B cell (primary cell): ENCODE measurements at regions not wholly inside any gene's neighbourhood (a gene's known extent, or its start where the extent isn't known, plus 50 kb on each side); places are given as distances from the start of the nearest gene placed in this dataset.

ENCODE experiments used
- ATAC-seq: fragments of 200-7000 bp; cut with Tn5 transposase; one replicate; pipeline ENCODE4 v1.10.0; 2021; ENCODE audit warnings: low read depth, mild to moderate bottlenecking, moderate number of reproducible peaks, moderate library complexity
- CTCF ChIA-PET: fragments of 350-600 bp; sonication (Branson Sonifier 250); formaldehyde crosslinking; loops from one replicate; lab custom pipeline; 2021; ENCODE audit warnings: antibody characterized with exemption, inconsistent platforms; lab: Charles Lee
- POLR2A ChIA-PET: fragments of 350-600 bp; sonication (Branson Sonifier 250); formaldehyde crosslinking; loops from one replicate; lab custom pipeline; 2021; ENCODE audit warnings: antibody characterized with exemption; lab: Charles Lee
- DNase-seq: peaks from one replicate; pipeline ENCODE4 v3.0.0; 2013
- H2AFZ ChIP-seq: 2 replicates; pipeline ENCODE4 v1.6.1; 2012; ENCODE audit warnings: mild to moderate bottlenecking, low read depth, low read length; ENCODE audit not compliant: insufficient read depth, poor library complexity, severe bottlenecking
- H3K27ac ChIP-seq, 2 donors: 1 replicate in 1 of 2; 2 replicates in 1 of 2; pipeline ENCODE4 v1.5.1; 2012 to 2013; ENCODE audit warnings: low read length in 2 of 2, mild to moderate bottlenecking in 2 of 2, moderate library complexity in 1 of 2
- H3K27me3 ChIP-seq, 4 experiments: fragments of 200-600 bp in 1 of 4; sonication (generic) in 1 of 4; replicated peaks in 1 of 4; 1 replicate in 2 of 4; 2 replicates in 2 of 4; pipeline versions ENCODE4 v1.6.1 to v1.7.0; 2013 to 2016; ENCODE audit warnings: low read length in 3 of 4, mild to moderate bottlenecking in 2 of 4, mixed read lengths in 1 of 4, moderate library complexity in 1 of 4; ENCODE audit not compliant: insufficient read depth in 4 of 4, control insufficient read depth in 3 of 4; ENCODE audit errors: control extremely low read depth in 1 of 4
- H3K36me3 ChIP-seq, 2 experiments: replicated peaks in 1 of 2; 1 replicate in 1 of 2; 2 replicates in 1 of 2; pipeline versions ENCODE4 v1.6.1 to v1.7.1; 2013; ENCODE audit warnings: low read length in 1 of 2; ENCODE audit not compliant: insufficient read depth in 2 of 2, control insufficient read depth in 1 of 2; ENCODE audit errors: control extremely low read depth in 1 of 2, extremely low read depth in 1 of 2
- H3K4me1 ChIP-seq, 2 donors: fragments of 200-600 bp in 1 of 2; sonication (generic) in 1 of 2; 1 replicate in 1 of 2; 2 replicates in 1 of 2; pipeline versions ENCODE4 v1.5.1 to v1.6.1; 2013 to 2017; ENCODE audit warnings: low read length in 2 of 2; ENCODE audit not compliant: control insufficient read depth in 2 of 2, insufficient read depth in 2 of 2
- H3K4me2 ChIP-seq: replicated peaks from 2 replicates; pipeline ENCODE3; 2012; ENCODE audit warnings: mild to moderate bottlenecking, low read depth, low read length; ENCODE audit not compliant: poor library complexity, severe bottlenecking
- H3K4me3 ChIP-seq, 5 experiments: fragments of 200-600 bp in 1 of 5; sonication (generic) in 1 of 5; 1 replicate in 3 of 5; 2 replicates in 2 of 5; pipeline versions ENCODE4 v1.5.1 to v1.7.0; 2011 to 2016; ENCODE audit warnings: low read length in 4 of 5, mild to moderate bottlenecking in 4 of 5, low read depth in 2 of 5, control low read depth in 1 of 5, moderate library complexity in 1 of 5; ENCODE audit not compliant: insufficient read depth in 1 of 5; ENCODE audit errors: control extremely low read depth in 1 of 5, extremely low read depth in 1 of 5
- H3K79me2 ChIP-seq: fragments of 200-600 bp; sonication (generic); one replicate; pipeline ENCODE4 v1.6.0; 2016; ENCODE audit warnings: low read length; ENCODE audit not compliant: control insufficient read depth, insufficient read depth
- H3K9ac ChIP-seq: fragments of 200-600 bp; sonication (generic); 2 replicates; pipeline ENCODE4 v1.6.1; 2017; ENCODE audit warnings: mild to moderate bottlenecking, low read length, moderate library complexity
- H3K9me3 ChIP-seq, 3 donors: one replicate each; pipeline versions ENCODE4 v1.6.1 to v1.7.1; 2013; ENCODE audit warnings: low read length in 2 of 3; ENCODE audit not compliant: control insufficient read depth in 2 of 3, insufficient read depth in 1 of 3; ENCODE audit errors: control extremely low read depth in 1 of 3
- H4K20me1 ChIP-seq: 2 replicates; pipeline ENCODE4 v1.6.0; 2012; ENCODE audit warnings: mild to moderate bottlenecking, low read length; ENCODE audit not compliant: insufficient read depth, control insufficient read depth, poor library complexity, severe bottlenecking
- H3K27ac Mint-ChIP-seq: one replicate; pipeline ENCODE4 v1.8.0; 2021; ENCODE audit warnings: mixed read lengths
- H3K27me3 Mint-ChIP-seq: one replicate; pipeline ENCODE4 v1.8.0; 2021; ENCODE audit warnings: mixed read lengths
- H3K4me1 Mint-ChIP-seq: one replicate; pipeline ENCODE4 v1.8.0; 2021; ENCODE audit warnings: mixed read lengths
- H3K4me3 Mint-ChIP-seq: one replicate; pipeline ENCODE4 v1.8.0; 2021; ENCODE audit warnings: mixed read lengths
- H3K9me3 Mint-ChIP-seq: one replicate; pipeline ENCODE4 v1.8.0; 2022; ENCODE audit warnings: mixed read lengths; ENCODE audit not compliant: insufficient read depth
- CTCF ChIP-seq: fragments of 200-600 bp; IDR thresholded peaks from one replicate; pipeline ENCODE4 v1.8.0; 2022; ENCODE audit warnings: antibody characterized with exemption, mild to moderate bottlenecking
- EZH2 ChIP-seq: IDR thresholded peaks from 2 replicates; pipeline ENCODE4 v1.6.1; 2012; ENCODE audit warnings: borderline replicate concordance, low read depth, mild to moderate bottlenecking, moderate library complexity, low read length; ENCODE audit not compliant: insufficient read depth, poor library complexity, severe bottlenecking
- WGBS: methylation state at CpG from one replicate; pipeline ENCODE4 v1.1.5; 2013; ENCODE audit warnings: missing lambda C conversion rate; ENCODE audit not compliant: insufficient coverage; 5-methylcytosine and 5-hydroxymethylcytosine counted together
- intact Hi-C: fragments of 100-400 bp; cut with micrococcal nuclease; formaldehyde crosslinking; loops from one replicate; pipeline ENCODE4 v1.10.0; 2022

GRCh38 chr18:70663141-70663540, 374.3 kb downstream of the SOCS6 start:
- H2AFZ ChIP-seq, result no peak overlapping the region
- Mint-ChIP-seq H3K4me3 (no peak overlapping the region), H3K27ac (no peak overlapping the region), H3K9me3 (peaks cover 3% of the 10 kb centered on the region), H3K27me3 (no peaks in the 10 kb centered on the region), H3K4me1 (no peaks in the 10 kb centered on the region)
- H3K9ac ChIP-seq, result no peak overlapping the region
- H3K27me3 ChIP-seq, result no peaks in the 10 kb centered on the region
- no CpG with 5 or more reads among the region's 2 CpGs for WGBS
- H3K4me3 ChIP-seq, result no peak overlapping the region
- DNase-seq (no peak), ATAC-seq (no peak)
- H3K9me3 ChIP-seq, result no peaks in the 10 kb centered on the region
- H3K4me1 ChIP-seq, result no peaks in the 10 kb centered on the region
- TF ChIP-seq CTCF (no peak), EZH2 (no peak)
- CTCF ChIA-PET, result no interaction called here
- H3K4me2 ChIP-seq, result no peak overlapping the region
- H3K27ac ChIP-seq, result no peak overlapping the region
- intact Hi-C loops, result no loop called here
- H3K36me3 ChIP-seq, result no peaks in the 10 kb centered on the region
- POLR2A ChIA-PET, result no interaction called here
- no peaks in the 10 kb centered on the region for H3K79me2 ChIP-seq
- no peaks in the 10 kb centered on the region for H4K20me1 ChIP-seq

- no peak overlapping the region for H2AFZ ChIP-seq
These were observed 373.7 kb downstream of the SOCS6 start for GRCh38 chr18:70662588-70662987.

More at GRCh38 chr18:70662588-70662987, 373.7 kb downstream of the SOCS6 start:
- no peak overlapping the region for H3K4me3 ChIP-seq
- TF ChIP-seq EZH2 (no peak), CTCF (no peak)
- no peaks in the 10 kb centered on the region for H3K79me2 ChIP-seq
- H4K20me1 ChIP-seq, result no peaks in the 10 kb centered on the region
- H3K9ac ChIP-seq, result no peak overlapping the region
- H3K27ac ChIP-seq, result no peak overlapping the region
- Mint-ChIP-seq H3K4me1 (no peaks in the 10 kb centered on the region), H3K9me3 (peaks cover 3% of the 10 kb centered on the region), H3K4me3 (no peak overlapping the region), H3K27ac (no peak overlapping the region), H3K27me3 (no peaks in the 10 kb centered on the region)
- H3K9me3 ChIP-seq, result no peaks in the 10 kb centered on the region
- H3K4me2 ChIP-seq, result no peak overlapping the region
- ATAC-seq (no peak), DNase-seq (no peak)
- POLR2A ChIA-PET, result no interaction called here
- no peaks in the 10 kb centered on the region for H3K4me1 ChIP-seq
- intact Hi-C loops, result no loop called here
- no peaks in the 10 kb centered on the region for H3K27me3 ChIP-seq
- H3K36me3 ChIP-seq, result no peaks in the 10 kb centered on the region
- CTCF ChIA-PET, result no interaction called here
- WGBS, result 90% methylated on average over 3 of the region's 4 CpGs
